Bronchial epithelial cell (primary cell): ENCODE measurements at regions not wholly inside any gene's neighbourhood (a gene's known extent, or its start where the extent isn't known, plus 50 kb on each side); places are given as distances from the start of the nearest gene placed in this dataset.

Source experiments
- DNase-seq: peaks from one replicate; pipeline ENCODE4 v3.0.0-alpha.2; 2010; ENCODE audit warnings: low read depth
- FAIRE-seq: peaks from 2 replicates; lab custom pipeline; 2011; peaks lifted over from hg19 to GRCh38; lab: Jason Lieb, UNC
- H3K27me3 ChIP-seq: 2 replicates; pipeline ENCODE4 v1.5.1; 2011; ENCODE audit warnings: low read length; ENCODE audit not compliant: control insufficient read depth, insufficient read depth
- H3K36me3 ChIP-seq: 2 replicates; pipeline ENCODE4 v1.5.1; 2011; ENCODE audit warnings: low read length; ENCODE audit not compliant: control insufficient read depth, insufficient read depth
- H3K4me3 ChIP-seq: 2 replicates; pipeline ENCODE4 v1.5.1; 2011; ENCODE audit warnings: mild to moderate bottlenecking, low read depth, low read length, control low read depth
- CTCF ChIP-seq: IDR thresholded peaks from 2 replicates; pipeline ENCODE4 v1.5.1; 2011; ENCODE audit warnings: mild to moderate bottlenecking, moderate library complexity, low read length, control low read depth, inconsistent platforms; ENCODE audit not compliant: insufficient read depth, severe bottlenecking

GRCh38 chr2:220935789-220936321, 636.2 kb downstream of the EPHA4 start:
- Histone ChIP-seq H3K4me3 (no peak overlapping the region), H3K36me3 (no peaks in the 10 kb centered on the region), H3K27me3 (no peaks in the 10 kb centered on the region)
- no peak for FAIRE-seq
- TF ChIP-seq CTCF, result no peak
- DNase-seq, result peak; percentile 26

GRCh38 chr2:220936641-220937197, 635.4 kb downstream of the EPHA4 start:
- FAIRE-seq (no peak), DNase-seq (no peak)
- Histone ChIP-seq H3K4me3 (no peak overlapping the region), H3K27me3 (no peaks in the 10 kb centered on the region), H3K36me3 (no peaks in the 10 kb centered on the region)
- no peak for TF ChIP-seq CTCF

- DNase-seq (no peak), FAIRE-seq (no peak)
- no peak for TF ChIP-seq CTCF
- no peaks in the 10 kb centered on the region for H3K36me3 ChIP-seq
- H3K4me3 ChIP-seq, result no peak overlapping the region
- no peaks in the 10 kb centered on the region for H3K27me3 ChIP-seq
Measured at GRCh38 chr2:220937245-220937644, 634.9 kb downstream of the EPHA4 start.

GRCh38 chr2:220940646-220941045, 631.5 kb downstream of the EPHA4 start:
- DNase-seq (no peak), FAIRE-seq (no peak)
- H3K36me3 ChIP-seq, result no peaks in the 10 kb centered on the region
- no peaks in the 10 kb centered on the region for H3K27me3 ChIP-seq
- no peak overlapping the region for H3K4me3 ChIP-seq
- no peak for TF ChIP-seq CTCF

- Histone ChIP-seq H3K36me3 (no peaks in the 10 kb centered on the region), H3K27me3 (no peaks in the 10 kb centered on the region), H3K4me3 (no peak overlapping the region)
- FAIRE-seq (no peak), DNase-seq (no peak)
- TF ChIP-seq CTCF, result no peak
Measured at GRCh38 chr2:220941683-220942082, 630.4 kb downstream of the EPHA4 start.

- FAIRE-seq (no peak), DNase-seq (peak; percentile 74)
- H3K4me3 ChIP-seq, result no peak overlapping the region
- no peak for TF ChIP-seq CTCF
- H3K27me3 ChIP-seq, result no peaks in the 10 kb centered on the region
- H3K36me3 ChIP-seq, result no peaks in the 10 kb centered on the region
Measured at GRCh38 chr2:220946552-220946951, 625.6 kb downstream of the EPHA4 start.
